M059J (cell line): ENCODE measurements at regions not wholly inside any gene's neighbourhood (a gene's known extent, or its start where the extent isn't known, plus 50 kb on each side); places are given as distances from the start of the nearest gene placed in this dataset.
"Not testable (repeated sequence)": the region's sequence is repeated elsewhere in the genome, so short reads cannot be mapped to it uniquely, and the experiment has no call there.

ENCODE experiments used
- DNase-seq: peaks from one replicate; pipeline ENCODE4 v3.0.0-alpha.2; 2012; ENCODE audit warnings: low read depth

GRCh38 chr13:61905054-61905453, 489.4 kb upstream of the PCDH20 start:
- DNase-seq = no peak

DNA sequence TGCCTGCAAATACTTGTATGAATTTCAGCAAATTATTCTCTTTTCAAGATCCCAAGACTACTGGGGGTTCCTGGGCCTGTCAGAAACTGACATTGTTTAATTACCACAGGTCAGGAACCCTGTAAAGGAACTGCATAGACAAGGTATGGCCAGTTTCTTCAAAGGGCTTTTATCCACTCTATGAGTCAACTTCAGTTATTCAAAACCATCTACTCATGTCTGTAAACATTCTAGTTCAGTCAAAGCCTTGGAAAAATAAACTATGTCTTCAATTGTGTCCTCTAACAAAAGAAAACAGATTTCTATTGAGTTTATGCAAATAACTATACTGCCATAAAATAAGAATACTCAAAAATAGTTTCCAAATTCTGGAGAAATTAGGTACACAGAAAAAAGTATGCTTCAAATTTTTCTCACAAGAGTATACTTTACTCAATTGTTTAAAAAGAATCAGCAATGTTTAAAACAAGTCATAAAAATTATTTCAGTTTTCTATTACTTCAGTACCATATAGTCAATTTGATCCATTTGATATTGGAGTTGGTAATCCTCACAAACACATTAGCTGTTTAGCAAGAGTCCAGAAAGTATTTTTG, 486.4 kb upstream of the PCDH20 start:
- DNase-seq = no peak

- DNase-seq = no peak
Observed at GRCh38 chr13:61900033-61900432, 484.4 kb upstream of the PCDH20 start.

- DNase-seq = no peak
Observed at GRCh38 chr13:61898207-61898606, 482.6 kb upstream of the PCDH20 start.

GRCh38 chr13:61891401-61891800, 475.8 kb upstream of the PCDH20 start:
- DNase-seq = no peak

- no peak for DNase-seq
Observed at GRCh38 chr13:61884830-61885229, 469.2 kb upstream of the PCDH20 start.

GRCh38 chr13:61880578-61881283, 465.1 kb upstream of the PCDH20 start:
- no peak for DNase-seq

GRCh38 chr13:61878565-61878964, 462.9 kb upstream of the PCDH20 start:
- DNase-seq = not testable (repeated sequence)

DNA sequence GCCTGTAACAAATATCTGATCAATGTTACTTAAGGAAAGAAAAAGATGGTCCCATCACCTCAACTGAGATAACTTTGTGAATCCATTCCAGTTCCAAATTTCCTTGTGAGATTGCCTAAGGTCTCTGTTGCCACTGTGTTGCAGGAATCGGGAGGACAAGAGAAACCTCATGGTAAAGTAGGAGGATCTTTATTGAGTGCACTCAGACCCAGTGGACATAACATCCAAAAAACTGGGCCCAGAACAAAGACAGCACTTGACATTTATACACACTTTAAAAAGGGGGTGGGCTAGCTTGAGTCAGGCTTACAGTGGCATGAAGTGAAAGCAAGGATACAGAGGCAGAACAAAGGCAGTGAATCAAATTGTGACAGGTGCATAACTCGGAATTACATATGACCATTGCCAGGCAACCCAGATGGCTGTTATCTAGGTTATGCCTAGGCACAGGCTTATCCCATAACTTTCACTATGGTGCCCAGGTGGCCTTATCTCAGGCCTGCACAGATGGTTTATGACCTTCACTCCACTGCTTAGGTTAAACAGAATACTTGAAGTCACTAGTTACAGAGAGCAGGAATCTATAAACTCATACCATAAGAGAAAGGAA, 459.4 kb upstream of the PCDH20 start:
- no peak for DNase-seq

GRCh38 chr13:61873717-61874116, 458.1 kb upstream of the PCDH20 start:
- DNase-seq = no peak

- no peak for DNase-seq
Observed at GRCh38 chr13:61857198-61857597, 441.5 kb upstream of the PCDH20 start.

- DNase-seq = no peak
Observed at GRCh38 chr13:61852116-61852619, 436.5 kb upstream of the PCDH20 start.

DNA sequence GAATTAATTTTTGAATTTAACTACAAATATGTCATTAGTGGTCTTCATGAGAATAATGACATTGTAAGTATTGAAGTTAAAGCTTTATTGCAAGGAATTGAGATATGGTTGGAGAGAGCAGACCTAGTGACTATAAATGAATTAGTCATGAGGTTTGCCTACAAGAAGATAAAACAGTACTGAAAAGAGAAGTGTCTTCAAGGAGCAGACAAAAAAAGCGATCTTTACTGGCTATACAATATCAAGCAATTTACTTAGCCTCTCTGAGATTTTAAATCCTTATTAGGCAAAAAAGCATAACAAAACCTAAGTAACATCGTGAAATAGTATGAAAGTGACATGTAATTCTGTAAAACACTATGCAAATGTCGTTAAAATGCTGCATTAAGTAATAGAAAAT, 435.1 kb upstream of the PCDH20 start:
- DNase-seq = no peak

DNA sequence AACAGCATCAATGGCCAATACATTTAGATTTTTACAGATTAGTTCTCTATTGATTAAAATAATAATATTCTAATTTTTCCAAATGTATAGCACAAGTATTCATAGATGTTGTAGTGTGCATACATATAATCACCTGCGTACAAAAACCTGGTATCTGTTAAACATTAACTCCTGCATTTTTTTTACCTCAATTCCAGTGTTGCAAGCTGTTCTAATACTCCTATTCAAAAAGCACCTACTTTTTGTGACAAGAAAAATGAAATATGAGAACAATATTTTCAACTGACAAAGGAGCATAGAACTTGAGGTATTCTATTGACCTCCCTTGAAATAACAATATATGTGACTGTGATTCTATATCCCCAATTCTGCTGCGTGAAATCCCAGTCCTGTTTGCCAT, 422.9 kb upstream of the PCDH20 start:
- no peak for DNase-seq

GRCh38 chr13:61833228-61833627, 417.6 kb upstream of the PCDH20 start:
- no peak for DNase-seq

DNA sequence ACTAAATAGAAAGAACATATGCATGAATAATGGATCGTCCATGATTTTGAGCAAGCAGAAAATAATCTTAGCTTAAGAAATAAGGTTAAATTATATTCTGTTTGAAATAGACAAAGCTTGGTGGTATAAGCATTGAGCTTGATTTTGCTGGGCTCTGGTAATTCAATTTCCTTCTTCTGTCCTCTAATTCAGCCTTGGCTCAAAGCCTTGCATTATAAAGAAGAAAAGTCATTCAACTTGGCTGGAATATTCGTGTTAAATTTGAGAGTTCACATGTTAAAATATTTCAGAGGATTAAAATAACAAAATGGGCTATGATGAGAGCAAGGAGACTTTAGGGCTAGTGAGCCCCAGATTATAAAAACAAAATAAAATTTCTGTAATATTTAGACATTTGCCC, 415.4 kb upstream of the PCDH20 start:
- no peak for DNase-seq

DNA sequence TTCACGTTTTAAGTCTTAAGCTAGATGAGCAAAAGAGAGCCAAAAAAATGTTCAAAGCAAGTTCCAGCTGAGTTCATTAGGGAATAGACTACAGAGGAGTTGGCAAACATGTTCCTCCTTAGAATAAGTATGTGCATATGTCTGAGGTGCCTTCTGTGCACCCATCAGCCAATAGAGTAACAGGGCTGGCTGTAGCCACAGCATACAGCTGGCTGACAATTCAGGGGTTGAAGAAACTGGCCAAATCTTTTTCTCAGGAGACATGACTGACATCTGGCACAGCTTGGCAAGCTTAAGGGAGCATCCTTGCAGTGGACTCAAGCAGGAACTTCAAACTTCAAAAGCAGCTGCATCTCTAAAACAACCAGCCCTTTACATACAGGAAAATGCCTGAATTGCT, 414.8 kb upstream of the PCDH20 start:
- DNase-seq = no peak

- no peak for DNase-seq
Observed at GRCh38 chr13:61824168-61824567, 408.5 kb upstream of the PCDH20 start.

GRCh38 chr13:61812286-61812685, 396.6 kb upstream of the PCDH20 start:
- no peak for DNase-seq

GRCh38 chr13:61810065-61810464, 394.4 kb upstream of the PCDH20 start:
- DNase-seq = no peak

DNA sequence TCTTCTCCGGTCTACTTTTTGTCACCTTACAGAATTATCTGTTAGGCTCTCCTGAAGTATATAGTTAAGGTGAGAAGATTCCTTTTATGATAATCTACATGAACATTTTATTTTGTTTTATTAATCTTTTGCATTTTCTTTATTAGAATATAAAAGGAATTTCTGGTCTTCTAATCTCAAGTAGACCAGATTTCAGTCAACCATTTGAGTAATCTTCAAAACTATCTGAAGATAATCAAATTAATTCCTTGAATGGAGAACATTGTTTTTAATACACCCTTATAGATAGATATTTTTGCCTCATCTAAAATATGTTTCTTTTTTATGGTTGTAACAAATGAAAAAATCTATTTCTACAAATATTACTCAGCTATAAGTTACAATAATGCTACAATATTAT, 381.7 kb upstream of the PCDH20 start:
- DNase-seq = no peak

DNA sequence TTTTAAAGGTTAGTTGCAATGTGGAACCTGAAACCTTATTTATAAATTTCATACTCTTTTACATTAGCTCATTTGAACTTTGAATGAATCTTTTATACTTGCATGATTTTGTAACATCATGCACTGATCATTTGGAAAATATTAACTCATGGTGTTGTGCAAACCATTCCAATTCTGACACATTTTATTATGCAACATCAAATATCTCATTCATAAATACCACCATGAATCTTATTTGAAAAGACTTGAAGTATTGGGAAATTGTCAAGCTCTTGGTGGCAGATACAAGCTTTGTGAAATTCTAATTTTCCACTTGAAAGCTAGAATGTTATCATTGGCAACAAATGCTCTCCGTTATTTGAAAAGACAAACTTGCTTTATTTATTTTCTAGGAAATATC, 379.9 kb upstream of the PCDH20 start:
- DNase-seq = no peak

GRCh38 chr13:61779456-61779855, 363.8 kb upstream of the PCDH20 start:
- DNase-seq = no peak
